IPS DF 4.7 (cell line): ENCODE measurements at regions not wholly inside any gene's neighbourhood (a gene's known extent, or its start where the extent isn't known, plus 50 kb on each side); places are given as distances from the start of the nearest gene placed in this dataset.
A peak's percentile ranks its signal among the peaks of the same experiment; 100 is the strongest.

Experiments used
- DNase-seq: peaks from one replicate; pipeline ENCODE4 v3.0.0-alpha.2; 2013; ENCODE audit warnings: low spot score; ENCODE audit errors: extremely low read depth

GRCh38 chr10:29692121-29692539 lies 57.4 kb upstream of the SVIL start:
- no peak for DNase-seq

- no peak for DNase-seq
Observed at GRCh38 chr10:29691564-29692072, 56.8 kb upstream of the SVIL start.

GRCh38 chr10:29689001-29689400 lies 54.2 kb upstream of the SVIL start:
- DNase-seq: no peak

- peak; percentile 71 for DNase-seq
Observed at GRCh38 chr10:29688230-29688661, 53.5 kb upstream of the SVIL start.

- no peak for DNase-seq
Observed at GRCh38 chr10:29687421-29688164, 52.8 kb upstream of the SVIL start.

GRCh38 chr10:29685506-29685905 lies 50.7 kb upstream of the SVIL start:
- DNase-seq: no peak
